ENCODE measurements at regions not wholly inside any gene's neighbourhood (a gene's known extent, or its start where the extent isn't known, plus 50 kb on each side); places are given as distances from the start of the nearest gene placed in this dataset.

GRCh38 chr13:76014406-76015318 lies 378.5 kb downstream of the LMO7 start:
- ChIA-PET POLR2A (no interaction called here), CTCF (no interaction called here)
- no peak overlapping the region for H3K27ac Mint-ChIP-seq
- no peaks in the 10 kb centered on the region for H3K9me3 Mint-ChIP-seq
- H3K4me1 Mint-ChIP-seq (ENCODE audit: low read depth) = no peaks in the 10 kb centered on the region
- intact Hi-C loops (cut with micrococcal nuclease) = no loop called here
- H3K27me3 Mint-ChIP-seq = no peaks in the 10 kb centered on the region
- no peak for DNase-seq
- no peak overlapping the region for H3K4me3 Mint-ChIP-seq
- H3K36me3 Mint-ChIP-seq = no peaks in the 10 kb centered on the region

GRCh38 chr13:76012091-76012721 lies 376.1 kb downstream of the LMO7 start:
- Mint-ChIP-seq H3K4me1 (ENCODE audit: low read depth) (no peaks in the 10 kb centered on the region), H3K9me3 (no peaks in the 10 kb centered on the region), H3K4me3 (no peak overlapping the region), H3K27me3 (peaks cover 2% of the 10 kb centered on the region), H3K36me3 (no peaks in the 10 kb centered on the region), H3K27ac (no peak overlapping the region)
- DNase-seq = no peak
- ChIA-PET POLR2A (no interaction called here), CTCF (interaction anchor here (1.5 kb wide), 1 partner anchor 317 kb away, joined by 4 read pairs; no protein-coding TSS in a partner anchor)
- intact Hi-C loops (cut with micrococcal nuclease) = no loop called here

- intact Hi-C loops (cut with micrococcal nuclease) = no loop called here
- POLR2A ChIA-PET = no interaction called here
- H3K9me3 Mint-ChIP-seq = no peaks in the 10 kb centered on the region
- H3K27me3 Mint-ChIP-seq = peaks cover 2% of the 10 kb centered on the region
- H3K27ac Mint-ChIP-seq = no peak overlapping the region
- no peaks in the 10 kb centered on the region for H3K4me1 Mint-ChIP-seq (ENCODE audit: low read depth)
- CTCF ChIA-PET = interaction anchor here (1.0 kb wide), 1 partner anchor 21 kb away, joined by 3 read pairs; no protein-coding TSS in a partner anchor
- DNase-seq = no peak
- no peak overlapping the region for H3K4me3 Mint-ChIP-seq
- H3K36me3 Mint-ChIP-seq = no peaks in the 10 kb centered on the region
Observed at GRCh38 chr13:76009267-76009890, 373.2 kb downstream of the LMO7 start.

GRCh38 chr13:76004416-76004815 lies 368.3 kb downstream of the LMO7 start:
- Mint-ChIP-seq H3K27me3 (peaks cover 2% of the 10 kb centered on the region), H3K9me3 (no peaks in the 10 kb centered on the region), H3K27ac (no peak overlapping the region), H3K4me3 (no peak overlapping the region), H3K4me1 (ENCODE audit: low read depth) (no peaks in the 10 kb centered on the region), H3K36me3 (no peaks in the 10 kb centered on the region)
- POLR2A ChIA-PET = no interaction called here
- CTCF ChIA-PET = no interaction called here
- intact Hi-C loops (cut with micrococcal nuclease) = no loop called here
- no peak for DNase-seq

- Mint-ChIP-seq H3K27ac (no peak overlapping the region), H3K4me3 (no peak overlapping the region), H3K9me3 (no peaks in the 10 kb centered on the region), H3K36me3 (no peaks in the 10 kb centered on the region), H3K4me1 (ENCODE audit: low read depth) (no peaks in the 10 kb centered on the region), H3K27me3 (no peaks in the 10 kb centered on the region)
- POLR2A ChIA-PET = no interaction called here
- CTCF ChIA-PET = no interaction called here
- intact Hi-C loops (cut with micrococcal nuclease) = no loop called here
- DNase-seq = no peak
Observed at GRCh38 chr13:76000131-76000530, 364.0 kb downstream of the LMO7 start.

- DNase-seq = no peak
- no peaks in the 10 kb centered on the region for H3K4me1 Mint-ChIP-seq (ENCODE audit: low read depth)
- no peaks in the 10 kb centered on the region for H3K36me3 Mint-ChIP-seq
- ChIA-PET CTCF (no interaction called here), POLR2A (no interaction called here)
- H3K27ac Mint-ChIP-seq = no peak overlapping the region
- intact Hi-C loops (cut with micrococcal nuclease) = no loop called here
- no peaks in the 10 kb centered on the region for H3K27me3 Mint-ChIP-seq
- H3K4me3 Mint-ChIP-seq = no peak overlapping the region
- H3K9me3 Mint-ChIP-seq = no peaks in the 10 kb centered on the region
Observed at GRCh38 chr13:75996582-75996981, 360.5 kb downstream of the LMO7 start.

GRCh38 chr13:75995966-75996365 lies 359.8 kb downstream of the LMO7 start:
- intact Hi-C loops (cut with micrococcal nuclease) = no loop called here

GRCh38 chr13:75993823-75994222 lies 357.7 kb downstream of the LMO7 start:
- POLR2A ChIA-PET = no interaction called here
- no peak overlapping the region for H3K4me3 Mint-ChIP-seq

More at GRCh38 chr13:75995966-75996365, 359.8 kb downstream of the LMO7 start:
- CTCF ChIA-PET = no interaction called here
- Mint-ChIP-seq H3K4me1 (ENCODE audit: low read depth) (no peaks in the 10 kb centered on the region), H3K36me3 (no peaks in the 10 kb centered on the region), H3K9me3 (no peaks in the 10 kb centered on the region), H3K27me3 (no peaks in the 10 kb centered on the region), H3K27ac (no peak overlapping the region), H3K4me3 (no peak overlapping the region)
- POLR2A ChIA-PET = no interaction called here
- DNase-seq = no peak

GRCh38 chr13:75993241-75993640 lies 357.1 kb downstream of the LMO7 start:
- ChIA-PET POLR2A (no interaction called here), CTCF (no interaction called here)
- peaks cover 5% of the 10 kb centered on the region for H3K9me3 Mint-ChIP-seq
- no peaks in the 10 kb centered on the region for H3K4me1 Mint-ChIP-seq (ENCODE audit: low read depth)
- no peaks in the 10 kb centered on the region for H3K36me3 Mint-ChIP-seq
- DNase-seq = no peak
- H3K27ac Mint-ChIP-seq = no peak overlapping the region
- no peaks in the 10 kb centered on the region for H3K27me3 Mint-ChIP-seq
- intact Hi-C loops (cut with micrococcal nuclease) = no loop called here
- no peak overlapping the region for H3K4me3 Mint-ChIP-seq

More at GRCh38 chr13:75993823-75994222, 357.7 kb downstream of the LMO7 start:
- Mint-ChIP-seq H3K9me3 (peaks cover 5% of the 10 kb centered on the region), H3K27ac (no peak overlapping the region), H3K36me3 (no peaks in the 10 kb centered on the region), H3K27me3 (no peaks in the 10 kb centered on the region), H3K4me1 (ENCODE audit: low read depth) (no peaks in the 10 kb centered on the region)
- DNase-seq = no peak
- intact Hi-C loops (cut with micrococcal nuclease) = no loop called here
- CTCF ChIA-PET = no interaction called here

- Mint-ChIP-seq H3K4me1 (ENCODE audit: low read depth) (no peaks in the 10 kb centered on the region), H3K27me3 (peaks cover 3% of the 10 kb centered on the region), H3K9me3 (peaks cover 5% of the 10 kb centered on the region), H3K4me3 (no peak overlapping the region), H3K27ac (no peak overlapping the region), H3K36me3 (no peaks in the 10 kb centered on the region)
- ChIA-PET CTCF (no interaction called here), POLR2A (no interaction called here)
- no peak for DNase-seq
- intact Hi-C loops (cut with micrococcal nuclease) = no loop called here
Observed at GRCh38 chr13:75986818-75987217, 350.7 kb downstream of the LMO7 start.

GRCh38 chr13:75985132-75985531 lies 349.0 kb downstream of the LMO7 start:
- intact Hi-C loops (cut with micrococcal nuclease) = no loop called here
- POLR2A ChIA-PET = interaction anchor here (0.6 kb wide), 1 partner anchor 769 kb away, joined by 3 read pairs; no protein-coding TSS in a partner anchor
- Mint-ChIP-seq H3K4me1 (ENCODE audit: low read depth) (no peaks in the 10 kb centered on the region), H3K27me3 (peaks cover 3% of the 10 kb centered on the region), H3K36me3 (no peaks in the 10 kb centered on the region), H3K9me3 (peaks cover 5% of the 10 kb centered on the region), H3K4me3 (no peak overlapping the region), H3K27ac (no peak overlapping the region)
- DNase-seq = no peak
- CTCF ChIA-PET = interaction anchor here (0.7 kb wide), 1 partner anchor 920 kb away, joined by 3 read pairs; no protein-coding TSS in a partner anchor

GRCh38 chr13:75978818-75979217 lies 342.7 kb downstream of the LMO7 start:
- POLR2A ChIA-PET = no interaction called here
- CTCF ChIA-PET = no interaction called here
- Mint-ChIP-seq H3K9me3 (no peaks in the 10 kb centered on the region), H3K4me1 (ENCODE audit: low read depth) (no peaks in the 10 kb centered on the region), H3K36me3 (no peaks in the 10 kb centered on the region), H3K4me3 (no peak overlapping the region), H3K27me3 (peaks cover 1% of the 10 kb centered on the region), H3K27ac (no peak overlapping the region)
- no peak for DNase-seq
- intact Hi-C loops (cut with micrococcal nuclease) = no loop called here
